A673 (cell line): ENCODE measurements at regions not wholly inside any gene's neighbourhood (a gene's known extent, or its start where the extent isn't known, plus 50 kb on each side); places are given as distances from the start of the nearest gene placed in this dataset.

ENCODE experiments used
- BruUV-seq: library from RNA; stranded (reverse); fragments of 400-500 nt; replicated peaks from 2 replicates; lab custom pipeline; 2021; lab: Mats Ljungman, UMichigan
- CTCF ChIA-PET: fragments of 300-600 bp; sonication (Branson Sonifier 250); formaldehyde crosslinking; loops from one replicate; lab custom pipeline; 2022; ENCODE audit warnings: antibody characterized with exemption; lab: Charles Lee
- POLR2A ChIA-PET: fragments of 300-600 bp; sonication (Branson Sonifier 250); formaldehyde crosslinking; loops from one replicate; lab custom pipeline; 2022; ENCODE audit warnings: antibody characterized with exemption; ENCODE audit not compliant: low non-redundant PET; lab: Charles Lee
- DNase-seq: peaks from one replicate; pipeline ENCODE4 v3.0.0-alpha.2; 2015; ENCODE audit warnings: low spot score
- H3K27ac ChIP-seq: fragments of 200-600 bp; sonication (generic); 2 replicates; pipeline ENCODE4 v1.5.1; 2016; ENCODE audit warnings: mixed run types, low read depth, mild to moderate bottlenecking, mixed read lengths, antibody characterized with exemption, low read length; ENCODE audit not compliant: poor library complexity, severe bottlenecking
- H3K27me3 ChIP-seq: fragments of 200-600 bp; sonication (generic); replicated peaks from 2 replicates; pipeline ENCODE4 v1.6.1; 2017; ENCODE audit warnings: mixed run types, low read depth, mild to moderate bottlenecking, mixed read lengths, antibody characterized with exemption, low read length; ENCODE audit not compliant: insufficient read depth, poor library complexity
- H3K36me3 ChIP-seq: fragments of 200-600 bp; sonication (generic); 2 replicates; pipeline ENCODE4 v1.6.1; 2016; ENCODE audit warnings: mixed run types, mild to moderate bottlenecking, mixed read lengths, antibody characterized with exemption, low read length; ENCODE audit not compliant: insufficient read depth, poor library complexity, severe bottlenecking
- H3K4me1 ChIP-seq: fragments of 200-600 bp; sonication (generic); 2 replicates; pipeline ENCODE4 v1.6.1; 2017; ENCODE audit warnings: mixed run types, mild to moderate bottlenecking, mixed read lengths, antibody characterized with exemption, low read length; ENCODE audit not compliant: insufficient read depth, poor library complexity, severe bottlenecking
- H3K4me3 ChIP-seq: fragments of 200-600 bp; sonication (generic); 2 replicates; pipeline ENCODE4 v1.5.1; 2016; ENCODE audit warnings: low read depth, mixed run types, mild to moderate bottlenecking, mixed read lengths, low read length; ENCODE audit not compliant: poor library complexity, severe bottlenecking
- H3K9me3 ChIP-seq: fragments of 200-600 bp; sonication (generic); 2 replicates; pipeline ENCODE4 v1.6.1; 2016; ENCODE audit warnings: mixed run types, low read depth, mild to moderate bottlenecking, mixed read lengths, antibody characterized with exemption, low read length; ENCODE audit not compliant: poor library complexity, severe bottlenecking
- EZH2 ChIP-seq: fragments of 200-600 bp; sonication (generic); IDR thresholded peaks from 2 replicates; pipeline ENCODE4 v1.6.1; 2017; ENCODE audit warnings: borderline replicate concordance, low read depth, mild to moderate bottlenecking, mixed read lengths, antibody characterized with exemption, low read length; ENCODE audit not compliant: poor library complexity, severe bottlenecking
- intact Hi-C: fragments of 100-400 bp; cut with micrococcal nuclease; formaldehyde crosslinking; loops from one replicate; pipeline ENCODE4 v1.10.0; 2022; ENCODE audit not compliant: unreplicated experiment
- TF ChIP-seq, protein P1 (sequence below): fragments of 300-800, 200-600 bp; sonication (generic); conservative IDR thresholded peaks from 2 replicates; pipeline ENCODE4 v1.5.1; 2017; ENCODE audit warnings: low read depth, mild to moderate bottlenecking, antibody characterized with exemption, low read length, moderate library complexity, mixed read lengths

DNA sequence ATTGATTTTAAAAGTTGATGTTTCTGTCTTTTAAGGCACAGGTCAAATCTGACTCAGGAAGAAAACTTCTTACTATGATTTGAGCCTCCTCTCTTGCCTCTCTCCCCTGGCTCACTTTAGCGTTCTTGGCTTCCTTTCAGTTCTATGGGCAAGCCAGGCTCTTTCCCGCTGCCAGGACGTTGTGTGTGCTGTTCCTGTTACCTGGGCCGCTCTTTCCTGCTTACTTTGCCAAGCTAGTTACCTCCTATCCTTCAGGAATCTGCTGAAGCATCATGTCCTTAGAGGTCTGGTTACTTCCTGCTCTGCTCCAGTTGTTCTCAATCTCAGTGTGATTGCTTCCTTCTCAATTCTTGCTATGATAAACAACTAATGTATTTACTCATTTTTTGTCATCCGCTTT is 1108.5 kb upstream of the EEF2KMT start:
- Histone ChIP-seq H3K27me3 (no peaks in the 10 kb centered on the region), H3K36me3 (no peaks in the 10 kb centered on the region), H3K9me3 (no peaks in the 10 kb centered on the region), H3K4me1 (no peaks in the 10 kb centered on the region), H3K27ac (no peak overlapping the region), H3K4me3 (no peak overlapping the region)
- intact Hi-C loops = no loop called here
- no TSS peak for BruUV-seq
- ChIA-PET POLR2A (no interaction called here), CTCF (no interaction called here)
- TF ChIP-seq, protein P1, sequence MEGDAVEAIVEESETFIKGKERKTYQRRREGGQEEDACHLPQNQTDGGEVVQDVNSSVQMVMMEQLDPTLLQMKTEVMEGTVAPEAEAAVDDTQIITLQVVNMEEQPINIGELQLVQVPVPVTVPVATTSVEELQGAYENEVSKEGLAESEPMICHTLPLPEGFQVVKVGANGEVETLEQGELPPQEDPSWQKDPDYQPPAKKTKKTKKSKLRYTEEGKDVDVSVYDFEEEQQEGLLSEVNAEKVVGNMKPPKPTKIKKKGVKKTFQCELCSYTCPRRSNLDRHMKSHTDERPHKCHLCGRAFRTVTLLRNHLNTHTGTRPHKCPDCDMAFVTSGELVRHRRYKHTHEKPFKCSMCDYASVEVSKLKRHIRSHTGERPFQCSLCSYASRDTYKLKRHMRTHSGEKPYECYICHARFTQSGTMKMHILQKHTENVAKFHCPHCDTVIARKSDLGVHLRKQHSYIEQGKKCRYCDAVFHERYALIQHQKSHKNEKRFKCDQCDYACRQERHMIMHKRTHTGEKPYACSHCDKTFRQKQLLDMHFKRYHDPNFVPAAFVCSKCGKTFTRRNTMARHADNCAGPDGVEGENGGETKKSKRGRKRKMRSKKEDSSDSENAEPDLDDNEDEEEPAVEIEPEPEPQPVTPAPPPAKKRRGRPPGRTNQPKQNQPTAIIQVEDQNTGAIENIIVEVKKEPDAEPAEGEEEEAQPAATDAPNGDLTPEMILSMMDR = no peak
- TF ChIP-seq EZH2 = no peak
- no peak for DNase-seq

- Histone ChIP-seq H3K36me3 (no peaks in the 10 kb centered on the region), H3K4me1 (no peaks in the 10 kb centered on the region), H3K27ac (no peak overlapping the region), H3K27me3 (no peaks in the 10 kb centered on the region), H3K4me3 (no peak overlapping the region), H3K9me3 (no peaks in the 10 kb centered on the region)
- TF ChIP-seq, protein P1 = no peak
- TF ChIP-seq EZH2 = no peak
- POLR2A ChIA-PET = no interaction called here
- no peak for DNase-seq
- CTCF ChIA-PET = no interaction called here
- intact Hi-C loops = no loop called here
- no TSS peak for BruUV-seq
Measured at GRCh38 chr16:6204945-6205344, 1107.3 kb upstream of the EEF2KMT start.

- BruUV-seq = no TSS peak
- ChIA-PET CTCF (no interaction called here), POLR2A (no interaction called here)
Measured at GRCh38 chr16:6200861-6201260, 1103.3 kb upstream of the EEF2KMT start.

More at GRCh38 chr16:6200861-6201260, 1103.3 kb upstream of the EEF2KMT start:
- no peak for TF ChIP-seq EZH2
- TF ChIP-seq, protein P1 = no peak
- intact Hi-C loops = no loop called here
- Histone ChIP-seq H3K4me1 (no peaks in the 10 kb centered on the region), H3K9me3 (peaks cover 8% of the 10 kb centered on the region), H3K27me3 (no peaks in the 10 kb centered on the region), H3K27ac (no peak overlapping the region), H3K4me3 (no peak overlapping the region), H3K36me3 (no peaks in the 10 kb centered on the region)
- no peak for DNase-seq
